ENCODE measurements at regions not wholly inside any gene's neighbourhood (a gene's known extent, or its start where the extent isn't known, plus 50 kb on each side); places are given as distances from the start of the nearest gene placed in this dataset.
"Not testable (repeated sequence)": the region's sequence is repeated elsewhere in the genome, so short reads cannot be mapped to it uniquely, and the experiment has no call there.

GRCh38 chr11:89583580-89583979, 92.4 kb upstream of the NOX4 start:
- intact Hi-C loops (cut with DNase I): no loop called here
- DNase-seq (ENCODE audit: low spot score): no peak

GRCh38 chr11:89585046-89585445, 93.9 kb upstream of the NOX4 start:
- intact Hi-C loops (cut with DNase I); DNase-seq (ENCODE audit: low spot score); H3K4me1 ChIP-seq (replicated peaks); H3K27ac ChIP-seq; H3K36me3 ChIP-seq; H3K27me3 ChIP-seq (replicated peaks; ENCODE audit: insufficient read depth); H3K9me3 ChIP-seq; H3K4me3 ChIP-seq: not testable (repeated sequence)
- 96% methylated on average over 3 of the region's 3 CpGs for WGBS

More at GRCh38 chr11:89583580-89583979, 92.4 kb upstream of the NOX4 start:
- TF ChIP-seq POLR2A (IDR thresholded peaks at IDR 0.05): no peak
- TF ChIP-seq POLR2AphosphoS5 (IDR thresholded peaks at IDR 0.05): no peak
- TF ChIP-seq CTCF (IDR thresholded peaks at IDR 0.05): no peak
- no peaks in the 10 kb centered on the region for H3K27me3 ChIP-seq (replicated peaks; ENCODE audit: insufficient read depth)
- no peak overlapping the region for H3K27ac ChIP-seq
- H3K36me3 ChIP-seq: no peaks in the 10 kb centered on the region
- H3K4me3 ChIP-seq: no peak overlapping the region
- no peaks in the 10 kb centered on the region for H3K4me1 ChIP-seq (replicated peaks)
- 42% methylated on average over 2 of the region's 2 CpGs for WGBS
- no peaks in the 10 kb centered on the region for H3K9me3 ChIP-seq

GRCh38 chr11:89585471-89585870, 94.3 kb upstream of the NOX4 start:
- H3K27ac ChIP-seq; DNase-seq (ENCODE audit: low spot score); intact Hi-C loops (cut with DNase I); H3K27me3 ChIP-seq (replicated peaks; ENCODE audit: insufficient read depth); H3K9me3 ChIP-seq; H3K36me3 ChIP-seq; H3K4me3 ChIP-seq; H3K4me1 ChIP-seq (replicated peaks): not testable (repeated sequence)
- 54% methylated on average over 2 of the region's 2 CpGs for WGBS

GRCh38 chr11:89589413-89589812, 98.2 kb upstream of the NOX4 start:
- DNase-seq (ENCODE audit: low spot score); H3K4me1 ChIP-seq (replicated peaks); H3K27ac ChIP-seq; H3K4me3 ChIP-seq; H3K36me3 ChIP-seq; H3K27me3 ChIP-seq (replicated peaks; ENCODE audit: insufficient read depth); intact Hi-C loops (cut with DNase I); H3K9me3 ChIP-seq: not testable (repeated sequence)
- 94% methylated on average over 6 of the region's 6 CpGs for WGBS

- intact Hi-C loops (cut with DNase I); H3K36me3 ChIP-seq; H3K4me1 ChIP-seq (replicated peaks); H3K27ac ChIP-seq; DNase-seq (ENCODE audit: low spot score); H3K9me3 ChIP-seq; H3K4me3 ChIP-seq; H3K27me3 ChIP-seq (replicated peaks; ENCODE audit: insufficient read depth): not testable (repeated sequence)
- WGBS: 85% methylated on average over 5 of the region's 5 CpGs
Measured at GRCh38 chr11:89590008-89590632, 98.9 kb upstream of the NOX4 start.

GRCh38 chr11:89601263-89601662, 108.8 kb upstream of the TRIM77 start:
- H3K27me3 ChIP-seq (replicated peaks; ENCODE audit: insufficient read depth); H3K27ac ChIP-seq; H3K9me3 ChIP-seq; H3K36me3 ChIP-seq; H3K4me3 ChIP-seq; H3K4me1 ChIP-seq (replicated peaks); intact Hi-C loops (cut with DNase I); DNase-seq (ENCODE audit: low spot score): not testable (repeated sequence)
- WGBS: 88% methylated on average over 1 of the region's 1 CpG

- 81% methylated on average over 4 of the region's 4 CpGs for WGBS
- intact Hi-C loops (cut with DNase I): no loop called here
- Histone ChIP-seq H3K9me3 (no peaks in the 10 kb centered on the region), H3K36me3 (no peaks in the 10 kb centered on the region), H3K4me3 (no peak overlapping the region), H3K27ac (no peak overlapping the region), H3K27me3 (replicated peaks; ENCODE audit: insufficient read depth) (no peaks in the 10 kb centered on the region), H3K4me1 (replicated peaks) (no peaks in the 10 kb centered on the region)
- no peak for DNase-seq (ENCODE audit: low spot score)
- TF ChIP-seq POLR2AphosphoS5 (IDR thresholded peaks at IDR 0.05) (no peak), POLR2A (IDR thresholded peaks at IDR 0.05) (no peak), CTCF (IDR thresholded peaks at IDR 0.05) (no peak)
Measured at GRCh38 chr11:89604281-89604680, 105.8 kb upstream of the TRIM77 start.

- H3K36me3 ChIP-seq; H3K27me3 ChIP-seq (replicated peaks; ENCODE audit: insufficient read depth); H3K4me1 ChIP-seq (replicated peaks); H3K4me3 ChIP-seq; DNase-seq (ENCODE audit: low spot score); H3K27ac ChIP-seq; intact Hi-C loops (cut with DNase I); H3K9me3 ChIP-seq: not testable (repeated sequence)
- 87% methylated on average over 2 of the region's 2 CpGs for WGBS
Measured at GRCh38 chr11:89606845-89607244, 103.3 kb upstream of the TRIM77 start.

- H3K27ac ChIP-seq; H3K36me3 ChIP-seq; H3K4me1 ChIP-seq (replicated peaks); DNase-seq (ENCODE audit: low spot score); H3K27me3 ChIP-seq (replicated peaks; ENCODE audit: insufficient read depth); intact Hi-C loops (cut with DNase I); H3K9me3 ChIP-seq; H3K4me3 ChIP-seq: not testable (repeated sequence)
- 76% methylated on average over 7 of the region's 7 CpGs for WGBS
Measured at GRCh38 chr11:89607497-89607896, 102.6 kb upstream of the TRIM77 start.
